ENCODE measurements at regions not wholly inside any gene's neighbourhood (a gene's known extent, or its start where the extent isn't known, plus 50 kb on each side); places are given as distances from the start of the nearest gene placed in this dataset.

GRCh38 chr1:194959795-194960194 is 1648.4 kb downstream of the KCNT2 start:
- no peak for DNase-seq (ENCODE audit: low spot score in 2 of 2)
- H3K4me1 ChIP-seq, result no peaks in the 10 kb centered on the region
- H3K27me3 ChIP-seq (ENCODE audit: low read depth), result no peaks in the 10 kb centered on the region
- no peak overlapping the region for H3K4me3 ChIP-seq
- in situ Hi-C loops (cut with MboI; ENCODE audit: low sequenced_read_pairs), result no loop called here
- H3K9me3 ChIP-seq, result no peaks in the 10 kb centered on the region
- no peaks in the 10 kb centered on the region for H3K36me3 ChIP-seq (replicated peaks)

DNA sequence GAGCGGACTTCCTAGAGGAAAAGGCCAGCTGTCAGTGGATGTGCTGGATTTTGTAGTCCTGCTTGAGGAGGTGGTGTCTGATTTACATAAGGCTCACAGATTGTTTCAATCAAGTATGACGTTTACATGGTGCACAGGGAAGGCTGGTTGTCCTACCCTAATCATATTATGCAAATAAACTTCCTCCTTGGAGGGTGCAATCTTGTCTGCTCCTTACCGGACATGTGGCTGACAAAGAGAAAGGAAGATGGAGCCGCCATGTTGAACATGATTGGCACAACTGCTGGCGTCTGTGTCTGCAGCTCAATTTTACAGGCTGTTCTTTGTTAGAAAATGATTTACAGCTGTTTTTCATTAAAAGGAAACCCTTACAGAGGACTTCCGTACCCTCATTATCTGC is 1656.1 kb downstream of the KCNT2 start:
- no peak overlapping the region for H3K4me3 ChIP-seq
- H3K9me3 ChIP-seq, result no peaks in the 10 kb centered on the region
- no peak for DNase-seq (ENCODE audit: low spot score in 2 of 2)
- H3K27me3 ChIP-seq (ENCODE audit: low read depth), result no peaks in the 10 kb centered on the region
- in situ Hi-C loops (cut with MboI; ENCODE audit: low sequenced_read_pairs), result no loop called here
- no peaks in the 10 kb centered on the region for H3K36me3 ChIP-seq (replicated peaks)
- H3K4me1 ChIP-seq, result no peaks in the 10 kb centered on the region

DNA sequence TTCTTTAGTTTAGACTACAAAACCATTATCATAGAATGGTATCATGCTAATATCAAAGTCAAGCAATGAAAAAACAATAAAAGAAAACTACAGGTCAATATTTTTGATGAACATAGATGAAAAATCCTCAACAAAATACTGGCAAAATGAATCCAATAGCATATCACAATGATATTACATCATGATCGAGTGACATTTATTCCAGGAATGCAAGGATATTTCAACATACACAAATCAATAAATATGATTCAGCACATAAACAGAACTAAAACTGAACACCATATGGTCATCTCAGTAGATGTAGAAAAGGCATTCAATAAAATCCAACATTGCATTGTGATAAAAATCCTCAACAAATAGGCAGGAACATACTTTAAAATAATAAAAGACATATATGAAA is 1657.7 kb downstream of the KCNT2 start:
- DNase-seq (ENCODE audit: low spot score in 2 of 2), result no peak
- no peaks in the 10 kb centered on the region for H3K9me3 ChIP-seq
- in situ Hi-C loops (cut with MboI; ENCODE audit: low sequenced_read_pairs), result no loop called here

GRCh38 chr1:194940336-194941030 is 1667.8 kb downstream of the KCNT2 start:
- in situ Hi-C loops (cut with MboI; ENCODE audit: low sequenced_read_pairs), result no loop called here
- H3K4me3 ChIP-seq, result no peak overlapping the region
- no peaks in the 10 kb centered on the region for H3K27me3 ChIP-seq (ENCODE audit: low read depth)
- no peaks in the 10 kb centered on the region for H3K4me1 ChIP-seq
- H3K36me3 ChIP-seq (replicated peaks), result no peaks in the 10 kb centered on the region
- no peak for DNase-seq (ENCODE audit: low spot score in 2 of 2)
- no peaks in the 10 kb centered on the region for H3K9me3 ChIP-seq

More for the DNA sequence above, 1657.7 kb downstream of the KCNT2 start:
- no peaks in the 10 kb centered on the region for H3K4me1 ChIP-seq
- no peaks in the 10 kb centered on the region for H3K27me3 ChIP-seq (ENCODE audit: low read depth)
- no peak overlapping the region for H3K4me3 ChIP-seq
- H3K36me3 ChIP-seq (replicated peaks), result no peaks in the 10 kb centered on the region

DNA sequence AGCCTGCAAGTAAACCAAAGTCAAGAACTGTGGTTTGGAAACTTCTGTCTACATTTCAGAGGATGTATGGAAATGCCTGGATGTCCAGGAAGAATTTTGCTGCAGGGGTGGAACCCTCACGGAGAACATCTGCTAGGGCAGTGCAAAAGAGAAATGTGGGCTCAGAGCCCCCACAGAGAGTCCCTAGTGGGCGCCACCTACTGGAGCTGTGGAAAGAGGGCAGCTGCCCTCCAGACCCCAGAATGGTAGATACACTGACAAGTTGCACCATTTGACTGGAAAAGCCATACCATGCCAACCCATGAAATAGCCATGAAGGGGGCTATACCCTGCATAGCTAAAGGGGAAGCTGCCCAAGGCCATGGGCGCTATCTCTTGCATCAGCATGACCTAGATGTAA is 1672.4 kb downstream of the KCNT2 start:
- Histone ChIP-seq H3K9me3 (no peaks in the 10 kb centered on the region), H3K4me3 (no peak overlapping the region), H3K4me1 (no peaks in the 10 kb centered on the region), H3K27me3 (ENCODE audit: low read depth) (no peaks in the 10 kb centered on the region), H3K36me3 (replicated peaks) (no peaks in the 10 kb centered on the region)
- in situ Hi-C loops (cut with MboI; ENCODE audit: low sequenced_read_pairs), result no loop called here
- DNase-seq (ENCODE audit: low spot score in 2 of 2), result no peak

GRCh38 chr1:194931166-194931565 is 1677.1 kb downstream of the KCNT2 start:
- Histone ChIP-seq H3K36me3 (replicated peaks) (no peaks in the 10 kb centered on the region), H3K4me1 (no peaks in the 10 kb centered on the region), H3K9me3 (no peaks in the 10 kb centered on the region), H3K27me3 (ENCODE audit: low read depth) (no peaks in the 10 kb centered on the region), H3K4me3 (no peak overlapping the region)
- DNase-seq (ENCODE audit: low spot score in 2 of 2), result no peak
- in situ Hi-C loops (cut with MboI; ENCODE audit: low sequenced_read_pairs), result no loop called here

DNA sequence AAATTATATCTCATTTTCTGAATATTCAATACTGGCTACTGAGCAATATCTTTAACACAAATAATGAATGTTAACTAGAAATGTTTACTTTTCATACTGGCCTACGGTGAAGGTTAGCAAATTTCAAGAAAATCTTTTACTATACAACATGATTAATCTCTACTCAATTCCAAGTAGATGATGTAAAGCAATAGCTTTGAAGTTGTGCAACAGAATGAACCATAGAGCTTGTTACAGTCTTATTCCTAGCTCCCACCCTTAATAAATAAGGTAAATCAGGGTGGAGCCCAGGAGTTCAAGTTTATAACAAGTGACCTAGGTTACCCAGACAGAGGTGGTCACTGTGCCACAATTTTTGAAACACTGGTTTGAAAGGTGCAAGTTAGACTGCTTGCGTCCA is 1678.1 kb downstream of the KCNT2 start:
- H3K27me3 ChIP-seq (ENCODE audit: low read depth), result no peaks in the 10 kb centered on the region
- no peaks in the 10 kb centered on the region for H3K4me1 ChIP-seq
- H3K36me3 ChIP-seq (replicated peaks), result no peaks in the 10 kb centered on the region
- no peak overlapping the region for H3K4me3 ChIP-seq
- H3K9me3 ChIP-seq, result no peaks in the 10 kb centered on the region
- in situ Hi-C loops (cut with MboI; ENCODE audit: low sequenced_read_pairs), result no loop called here
- DNase-seq (ENCODE audit: low spot score in 2 of 2), result no peak

GRCh38 chr1:194929357-194929756 is 1678.9 kb downstream of the KCNT2 start:
- no peaks in the 10 kb centered on the region for H3K36me3 ChIP-seq (replicated peaks)
- no peaks in the 10 kb centered on the region for H3K9me3 ChIP-seq
- in situ Hi-C loops (cut with MboI; ENCODE audit: low sequenced_read_pairs), result no loop called here
- H3K27me3 ChIP-seq (ENCODE audit: low read depth), result no peaks in the 10 kb centered on the region
- H3K4me3 ChIP-seq, result no peak overlapping the region
- DNase-seq (ENCODE audit: low spot score in 2 of 2), result no peak
- H3K4me1 ChIP-seq, result no peaks in the 10 kb centered on the region

DNA sequence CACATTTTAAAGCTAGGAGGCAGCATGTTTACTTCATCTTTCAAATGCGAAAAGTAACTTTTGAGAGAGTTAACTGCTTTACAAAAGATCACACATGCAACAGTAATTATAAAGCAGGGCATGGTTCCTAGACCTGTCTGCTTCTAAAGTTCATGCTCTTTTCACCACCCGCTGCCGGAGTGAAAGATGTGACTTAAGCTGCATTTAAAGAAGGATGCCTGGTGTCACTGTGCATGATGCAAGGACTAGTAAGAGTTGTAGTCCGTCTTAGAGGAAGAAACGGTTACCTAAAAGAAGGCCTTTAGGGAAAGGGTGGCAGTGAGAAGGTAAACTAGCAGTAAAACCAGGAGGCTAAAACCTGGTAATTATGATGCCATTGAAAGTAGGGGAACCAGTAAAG is 1689.1 kb downstream of the KCNT2 start:
- no peaks in the 10 kb centered on the region for H3K4me1 ChIP-seq
- in situ Hi-C loops (cut with MboI; ENCODE audit: low sequenced_read_pairs), result no loop called here
- no peaks in the 10 kb centered on the region for H3K36me3 ChIP-seq (replicated peaks)
- DNase-seq (ENCODE audit: low spot score in 2 of 2), result no peak
- H3K4me3 ChIP-seq, result no peak overlapping the region
- no peaks in the 10 kb centered on the region for H3K27me3 ChIP-seq (ENCODE audit: low read depth)
- H3K9me3 ChIP-seq, result no peaks in the 10 kb centered on the region

DNA sequence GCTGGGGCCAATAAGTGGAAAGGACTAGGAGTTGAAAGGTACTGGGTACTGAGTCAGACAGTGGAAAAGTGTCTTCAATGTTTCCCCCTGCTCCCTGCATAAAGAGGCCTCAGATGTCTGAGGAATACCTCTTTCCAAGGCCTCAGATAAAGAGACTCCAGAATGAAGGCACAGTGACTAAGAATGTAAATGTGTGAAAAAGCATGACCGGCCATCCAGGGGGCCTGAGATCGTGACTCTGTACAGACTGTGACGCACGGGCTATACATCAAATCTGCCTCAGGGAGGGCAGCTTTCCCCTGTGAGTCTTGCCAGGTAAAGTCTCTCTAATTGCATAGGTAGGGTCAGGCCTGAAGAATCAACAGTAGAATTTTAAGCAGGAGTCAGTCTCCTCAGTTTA is 1690.5 kb downstream of the KCNT2 start:
- no peak for DNase-seq (ENCODE audit: low spot score in 2 of 2)
- Histone ChIP-seq H3K27me3 (ENCODE audit: low read depth) (no peaks in the 10 kb centered on the region), H3K4me1 (no peaks in the 10 kb centered on the region), H3K36me3 (replicated peaks) (no peaks in the 10 kb centered on the region), H3K4me3 (no peak overlapping the region), H3K9me3 (no peaks in the 10 kb centered on the region)
- in situ Hi-C loops (cut with MboI; ENCODE audit: low sequenced_read_pairs), result no loop called here

DNA sequence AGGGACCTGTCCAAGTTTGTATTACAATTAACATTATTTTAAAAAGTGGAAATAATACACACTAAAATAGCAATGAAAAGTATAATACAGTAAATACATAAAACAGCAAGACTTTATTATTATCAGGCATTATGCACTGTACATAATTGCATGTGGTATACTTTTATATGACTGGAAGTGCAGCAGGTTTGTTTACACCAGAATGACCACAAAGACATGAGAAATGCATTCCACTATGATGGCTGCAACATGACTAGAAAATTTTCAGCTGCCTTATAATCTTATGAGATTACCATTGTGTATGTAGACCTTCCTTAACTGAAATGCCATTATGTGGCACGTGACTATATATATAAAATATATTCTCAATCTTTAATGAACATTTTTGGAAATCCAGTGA is 1699.6 kb downstream of the KCNT2 start:
- Histone ChIP-seq H3K36me3 (replicated peaks) (no peaks in the 10 kb centered on the region), H3K4me1 (no peaks in the 10 kb centered on the region), H3K4me3 (no peak overlapping the region), H3K27me3 (ENCODE audit: low read depth) (no peaks in the 10 kb centered on the region), H3K9me3 (no peaks in the 10 kb centered on the region)
- in situ Hi-C loops (cut with MboI; ENCODE audit: low sequenced_read_pairs), result no loop called here
- no peak for DNase-seq (ENCODE audit: low spot score in 2 of 2)

DNA sequence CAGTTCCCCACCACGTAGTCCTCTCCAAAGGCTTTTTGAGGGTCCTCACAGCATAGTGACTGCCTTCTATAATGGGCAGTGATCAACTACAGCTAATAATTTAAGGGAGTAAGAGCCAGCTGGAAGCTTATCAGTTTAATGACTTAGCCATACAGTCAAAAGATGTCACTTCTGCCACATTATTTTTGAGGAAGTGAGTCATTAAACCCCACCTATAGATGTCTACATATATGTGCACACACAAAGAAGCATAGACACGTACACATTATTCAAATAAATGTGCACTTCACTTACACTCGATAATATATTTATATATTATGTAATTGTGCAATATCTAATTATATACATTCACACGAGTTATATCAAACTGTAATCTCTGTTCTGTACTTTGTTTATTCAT is 1704.7 kb downstream of the KCNT2 start:
- no peaks in the 10 kb centered on the region for H3K36me3 ChIP-seq (replicated peaks)
- no peak for DNase-seq (ENCODE audit: low spot score in 2 of 2)
- H3K27me3 ChIP-seq (ENCODE audit: low read depth), result no peaks in the 10 kb centered on the region
- no peaks in the 10 kb centered on the region for H3K4me1 ChIP-seq
- no peaks in the 10 kb centered on the region for H3K9me3 ChIP-seq
- in situ Hi-C loops (cut with MboI; ENCODE audit: low sequenced_read_pairs), result no loop called here
- no peak overlapping the region for H3K4me3 ChIP-seq

DNA sequence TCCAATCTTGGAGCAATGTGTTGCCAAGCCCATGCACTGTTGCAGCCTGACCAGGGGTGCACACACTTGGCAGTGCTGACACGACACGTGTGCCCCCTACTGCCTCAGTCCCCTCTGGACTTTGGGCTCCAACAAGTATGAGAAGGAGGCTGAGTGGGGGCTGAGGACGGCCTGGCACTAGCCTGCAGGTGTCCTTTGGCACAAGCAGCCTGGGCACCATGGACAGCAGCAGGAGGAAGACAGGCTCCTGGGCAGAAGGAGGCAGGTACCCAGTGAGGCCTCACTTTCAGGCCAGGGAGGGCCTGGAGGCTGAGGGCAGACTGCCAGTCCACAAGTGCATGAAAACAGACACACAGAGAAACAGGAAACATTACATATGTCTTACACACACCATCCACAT is 1702.9 kb upstream of the B3GALT2 start:
- H3K36me3 ChIP-seq (replicated peaks), result no peaks in the 10 kb centered on the region
- no peaks in the 10 kb centered on the region for H3K27me3 ChIP-seq (ENCODE audit: low read depth)
- no peak for DNase-seq (ENCODE audit: low spot score in 2 of 2)
- H3K4me3 ChIP-seq, result no peak overlapping the region
- no peaks in the 10 kb centered on the region for H3K4me1 ChIP-seq
- in situ Hi-C loops (cut with MboI; ENCODE audit: low sequenced_read_pairs), result no loop called here
- no peaks in the 10 kb centered on the region for H3K9me3 ChIP-seq

GRCh38 chr1:194870860-194871259 is 1684.4 kb upstream of the B3GALT2 start:
- no peaks in the 10 kb centered on the region for H3K27me3 ChIP-seq (ENCODE audit: low read depth)
- H3K9me3 ChIP-seq, result no peaks in the 10 kb centered on the region
- no peak for DNase-seq (ENCODE audit: low spot score in 2 of 2)
- no peaks in the 10 kb centered on the region for H3K4me1 ChIP-seq
- in situ Hi-C loops (cut with MboI; ENCODE audit: low sequenced_read_pairs), result no loop called here
- no peaks in the 10 kb centered on the region for H3K36me3 ChIP-seq (replicated peaks)
- H3K4me3 ChIP-seq, result no peak overlapping the region

- no peaks in the 10 kb centered on the region for H3K9me3 ChIP-seq
- no peaks in the 10 kb centered on the region for H3K36me3 ChIP-seq (replicated peaks)
- DNase-seq (ENCODE audit: low spot score in 2 of 2), result no peak
- H3K4me1 ChIP-seq, result no peaks in the 10 kb centered on the region
- no peaks in the 10 kb centered on the region for H3K27me3 ChIP-seq (ENCODE audit: low read depth)
- H3K4me3 ChIP-seq, result no peak overlapping the region
- in situ Hi-C loops (cut with MboI; ENCODE audit: low sequenced_read_pairs), result no loop called here
These were observed 1679.7 kb upstream of the B3GALT2 start for GRCh38 chr1:194866153-194866552.
